ENCODE measurements at regions not wholly inside any gene's neighbourhood (a gene's known extent, or its start where the extent isn't known, plus 50 kb on each side); places are given as distances from the start of the nearest gene placed in this dataset.

DNA sequence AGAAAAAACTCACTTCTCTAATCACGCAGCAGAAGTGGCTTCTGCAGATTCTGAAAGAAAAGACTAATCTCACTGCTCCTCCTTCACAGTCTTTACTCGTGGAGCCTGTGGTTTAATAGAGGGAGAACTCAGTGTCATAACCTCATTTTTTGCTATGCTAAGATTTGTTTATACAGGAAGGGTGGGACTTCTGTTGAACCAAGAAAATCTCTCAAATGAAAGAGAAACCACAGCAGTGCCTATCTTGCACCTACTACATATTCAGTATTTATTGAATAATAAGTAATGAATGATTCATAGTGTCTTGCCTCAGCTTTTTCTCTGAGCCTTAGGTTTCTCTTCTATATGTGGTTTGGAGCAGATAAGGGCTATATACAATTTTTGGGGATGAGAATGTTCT lies 136.1 kb upstream of the DMAC1 start:
- peak; percentile 27 to 81 for DNase-seq

DNA sequence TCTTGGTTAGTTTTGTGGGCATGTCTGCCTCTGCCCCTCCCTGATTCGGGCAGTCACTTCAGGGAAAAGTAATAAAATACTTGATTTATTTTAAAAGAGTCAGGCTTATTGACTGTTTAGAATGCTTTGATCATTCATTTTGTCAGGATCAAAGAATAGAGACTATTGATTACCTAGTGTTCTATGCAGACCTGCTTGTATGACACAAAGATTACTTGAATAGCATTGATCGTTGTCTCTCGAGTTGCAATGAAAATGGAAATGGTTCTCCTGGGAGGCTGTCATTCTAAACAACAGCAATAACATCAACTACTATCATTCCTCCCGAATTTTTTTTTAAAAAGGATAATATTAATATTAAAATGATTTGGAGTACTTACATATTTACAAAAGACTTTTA lies 133.2 kb upstream of the DMAC1 start:
- no peak for DNase-seq

DNA sequence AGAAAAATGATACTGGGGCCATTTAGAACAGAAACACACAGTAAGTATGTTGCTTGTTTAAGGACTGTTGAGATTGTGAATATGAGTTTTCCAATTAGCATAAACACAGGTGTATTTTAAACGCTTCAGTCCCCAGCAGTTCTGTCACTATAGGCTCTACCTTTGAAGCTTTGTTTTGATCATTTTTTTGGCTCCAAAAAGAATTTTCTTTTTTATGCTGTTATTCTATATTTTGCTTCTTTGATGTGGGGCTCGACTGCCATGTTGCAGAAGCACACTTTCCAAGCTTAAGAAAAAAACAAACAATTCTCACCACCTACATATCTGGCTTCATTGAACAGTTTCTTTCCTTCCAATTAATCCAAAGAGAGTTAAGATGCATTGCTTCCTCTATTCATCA lies 131.0 kb upstream of the DMAC1 start:
- DNase-seq, result no peak

DNA sequence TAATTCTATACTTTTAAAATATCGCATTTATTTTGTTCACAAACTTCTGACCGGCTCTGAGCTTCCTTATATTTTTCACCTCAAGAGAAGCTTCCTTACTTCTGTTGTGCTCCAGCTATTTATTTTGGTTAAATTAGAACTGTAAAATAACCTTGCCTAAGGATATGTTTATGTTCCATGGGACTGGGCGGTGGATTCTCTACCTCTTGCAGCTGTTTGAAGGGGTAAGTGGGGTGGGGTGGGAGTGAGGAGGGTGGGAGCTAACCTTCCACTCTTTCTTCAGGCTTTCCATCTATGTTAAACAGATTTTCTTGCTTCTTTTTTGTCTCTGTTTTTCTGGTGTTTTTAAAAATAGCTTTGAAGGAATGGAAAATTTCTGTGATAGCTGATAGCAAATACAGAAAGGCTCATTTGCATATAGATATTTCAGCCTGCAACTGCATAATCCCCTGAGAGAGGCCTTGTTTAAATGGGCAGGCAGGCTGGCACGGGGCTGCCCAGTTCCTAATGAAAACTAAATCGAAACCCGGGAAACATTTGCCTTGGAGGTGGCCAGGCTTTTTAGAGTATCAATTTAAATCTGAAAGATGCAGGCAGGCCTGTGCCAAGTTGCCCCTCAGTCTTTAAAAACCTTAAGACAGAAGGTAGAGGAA lies 122.1 kb upstream of the DMAC1 start:
- no peak for DNase-seq

DNA sequence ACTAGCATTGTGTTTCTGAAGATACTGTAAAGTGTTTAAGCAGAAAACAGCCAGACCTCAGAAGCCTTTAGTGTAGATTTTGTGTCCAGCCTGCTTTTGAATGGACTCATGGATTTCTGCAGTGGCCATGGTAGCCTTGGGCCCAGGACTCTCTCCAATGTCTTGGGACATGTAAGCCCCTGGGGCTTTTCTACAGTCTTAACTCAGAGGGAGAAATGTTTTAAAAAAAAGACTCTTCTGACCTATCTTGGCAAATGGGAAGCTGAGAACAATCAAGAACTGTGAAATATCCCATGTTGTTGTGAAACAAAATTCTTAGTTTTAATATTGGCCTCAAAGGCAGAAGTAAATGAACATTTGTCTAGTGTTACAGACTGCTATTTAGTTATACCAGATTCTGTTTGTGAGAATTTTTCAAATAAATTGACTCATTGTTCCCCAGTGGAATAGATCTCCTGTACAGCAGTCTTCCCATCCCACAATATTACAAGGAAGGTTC lies 112.5 kb upstream of the DMAC1 start:
- no peak for DNase-seq

DNA sequence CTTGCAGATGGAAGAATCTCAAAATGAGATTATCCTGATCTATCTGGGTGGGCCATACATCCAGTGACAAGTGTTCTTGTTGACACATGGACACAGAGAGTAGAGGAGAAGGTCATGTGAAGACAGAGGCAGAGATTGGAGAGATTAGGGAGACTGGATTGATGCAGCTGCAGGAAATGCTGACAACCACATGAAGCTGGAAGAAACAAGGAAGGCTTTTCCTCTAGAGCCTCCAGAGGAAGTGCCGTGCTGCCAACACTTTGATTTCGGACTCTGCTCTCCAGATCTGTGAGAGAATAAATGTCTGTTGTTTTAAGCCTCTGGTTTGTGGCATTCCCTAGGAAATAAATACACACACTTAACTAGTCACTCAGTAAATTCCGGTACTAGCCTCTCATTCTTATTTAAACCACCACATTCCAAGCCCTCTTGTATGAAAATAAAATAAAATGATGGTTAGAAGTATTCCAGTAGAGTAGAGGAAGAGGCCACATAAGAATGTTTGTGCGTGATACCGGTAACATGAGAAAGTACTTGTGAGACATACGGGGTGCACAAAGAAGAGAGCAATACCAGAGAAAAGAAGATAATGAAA lies 110.9 kb upstream of the DMAC1 start:
- DNase-seq, result no peak

DNA sequence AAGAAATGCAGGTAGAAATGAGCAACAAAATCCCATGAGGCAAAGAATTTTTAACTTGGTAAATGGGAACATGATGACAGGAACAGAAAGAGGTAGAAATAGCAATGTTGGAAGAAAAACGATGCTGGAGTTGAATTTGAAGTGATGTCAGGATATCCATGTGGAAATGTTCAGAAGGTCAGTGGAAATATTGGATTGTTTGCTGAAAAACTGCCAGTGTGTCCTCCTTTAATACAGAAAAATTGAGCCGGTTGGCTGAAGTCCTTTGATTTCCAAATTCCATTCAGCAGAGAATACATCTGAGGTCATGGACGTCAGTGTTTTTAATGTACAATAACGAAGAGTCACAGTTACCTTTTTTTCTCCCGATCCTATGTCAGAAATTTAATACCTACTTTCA lies 110.0 kb upstream of the DMAC1 start:
- no peak for DNase-seq

DNA sequence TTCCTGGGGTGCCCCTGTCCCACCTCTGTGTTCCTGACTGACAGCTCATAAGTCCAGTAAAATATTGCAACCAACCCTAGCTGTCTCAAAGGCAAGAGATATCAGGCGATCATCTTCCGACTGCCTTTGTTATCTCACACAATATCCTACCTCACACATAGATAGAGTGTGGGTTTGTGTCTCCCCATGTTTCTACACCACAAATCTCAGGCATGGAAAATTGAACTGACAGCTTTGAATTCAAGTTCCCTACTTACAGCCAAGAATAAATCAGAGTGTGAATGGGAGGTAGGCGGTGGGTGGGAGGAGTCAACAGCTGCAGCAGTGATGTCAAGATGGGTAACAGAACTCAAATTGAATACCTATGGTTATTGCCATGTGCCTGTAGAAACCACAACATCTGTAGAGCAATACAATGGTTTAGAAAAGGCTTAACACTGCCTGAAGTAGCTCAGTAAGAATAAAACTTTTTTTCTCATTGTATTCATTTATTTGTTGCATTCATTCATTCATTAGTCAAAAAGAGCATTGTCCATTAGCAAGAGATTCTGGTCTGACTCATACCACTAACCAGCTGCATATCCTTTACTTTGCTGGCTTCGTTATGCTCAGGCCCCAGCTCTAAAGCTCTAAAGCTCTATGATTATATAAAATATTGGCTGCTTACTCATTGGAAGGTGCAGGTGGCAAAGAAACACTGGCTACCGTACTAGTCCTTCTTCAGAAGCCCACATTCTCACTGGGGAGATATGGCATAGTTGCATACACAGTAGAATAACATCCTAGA lies 108.2 kb upstream of the DMAC1 start:
- DNase-seq, result no peak

DNA sequence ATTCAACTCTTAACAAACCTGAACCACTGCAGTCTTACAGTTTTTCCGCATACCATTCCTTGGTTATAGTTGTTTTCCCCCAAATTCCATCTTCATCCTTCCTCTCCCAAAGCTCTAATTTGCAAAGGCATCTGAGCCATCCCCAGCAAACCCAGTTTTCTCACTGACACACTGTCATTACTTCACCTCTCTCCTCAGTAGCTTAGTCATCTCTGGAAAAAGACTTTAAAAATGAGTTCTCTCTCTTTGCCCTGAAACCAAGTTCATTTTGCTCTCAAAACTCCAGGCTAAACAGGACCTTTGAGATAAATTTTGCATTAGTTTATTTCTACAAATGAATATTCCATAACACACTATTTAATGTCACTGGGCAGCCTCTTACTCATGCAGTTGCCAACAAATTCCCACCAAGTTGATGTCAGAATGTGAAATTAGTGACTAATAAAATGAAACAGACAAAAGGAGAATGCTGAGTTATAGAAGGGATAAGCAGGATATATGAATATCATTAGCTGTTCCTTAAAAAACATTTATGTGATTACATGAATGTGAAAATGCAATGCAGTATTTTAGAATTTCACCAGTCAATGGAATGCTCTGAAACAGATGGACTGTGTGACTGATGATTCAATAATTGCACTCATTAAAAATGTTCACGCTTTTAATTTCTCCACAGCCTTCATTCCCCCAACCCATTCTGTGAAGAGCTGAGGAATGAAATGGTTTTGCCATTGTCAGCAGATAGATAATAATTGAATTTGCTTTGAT lies 107.4 kb upstream of the DMAC1 start:
- DNase-seq, result no peak

DNA sequence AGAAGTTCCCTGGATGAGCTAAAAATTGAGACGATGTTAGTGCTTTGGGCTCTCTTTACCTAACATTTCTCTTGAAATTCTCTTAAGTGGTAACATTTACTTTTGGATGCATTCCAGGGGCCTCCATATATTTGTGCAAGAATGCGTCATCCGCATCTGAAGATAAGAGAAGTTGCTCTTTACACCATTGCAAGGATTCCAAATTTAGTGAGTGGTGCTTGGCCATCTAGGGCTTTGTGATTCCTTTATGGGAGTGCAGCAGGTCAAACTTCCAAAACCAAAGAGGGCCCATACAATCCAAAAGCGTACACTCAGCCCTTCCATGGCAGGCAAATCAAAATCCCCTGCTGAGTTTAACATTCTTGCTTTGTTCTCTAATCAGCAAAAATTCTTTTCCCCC lies 102.0 kb upstream of the DMAC1 start:
- no peak for DNase-seq

DNA sequence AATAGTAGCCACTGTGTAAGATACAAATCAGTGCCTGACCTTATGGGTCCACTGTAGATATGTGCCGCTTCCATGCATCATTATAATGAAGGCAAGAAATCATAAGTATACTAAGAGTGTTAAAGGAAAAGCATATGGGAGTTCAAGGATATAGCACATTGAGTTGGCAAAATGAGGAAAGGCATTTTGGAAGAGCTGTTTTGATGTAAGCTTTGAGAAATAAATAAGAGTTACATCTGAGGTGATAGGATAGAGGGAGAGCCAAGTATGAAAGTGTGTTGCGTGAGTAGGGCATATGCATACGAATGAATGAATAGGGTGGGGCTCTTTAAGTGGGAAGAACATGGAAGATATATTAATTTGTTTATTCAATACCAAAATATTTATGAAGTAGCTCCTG lies 101.0 kb upstream of the DMAC1 start:
- DNase-seq, result no peak

DNA sequence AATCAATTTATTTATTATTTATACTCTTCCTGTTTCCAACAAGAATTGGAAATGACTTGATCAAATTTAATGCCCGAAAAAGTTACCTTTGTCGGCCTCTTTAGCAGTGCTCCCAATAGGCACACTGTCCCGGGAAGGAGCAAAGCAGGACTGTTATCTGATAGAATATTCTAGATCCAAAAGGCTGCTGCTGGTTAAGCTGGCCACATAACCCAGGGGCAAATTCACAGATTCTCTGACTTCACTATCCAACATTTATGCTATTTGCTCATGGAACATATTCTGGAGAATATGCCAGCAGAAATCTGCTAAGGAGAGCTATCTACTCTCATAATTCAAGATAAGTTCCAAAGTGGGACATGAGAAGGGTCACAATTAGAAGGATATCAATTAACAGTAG lies 100.2 kb upstream of the DMAC1 start:
- no peak for DNase-seq

DNA sequence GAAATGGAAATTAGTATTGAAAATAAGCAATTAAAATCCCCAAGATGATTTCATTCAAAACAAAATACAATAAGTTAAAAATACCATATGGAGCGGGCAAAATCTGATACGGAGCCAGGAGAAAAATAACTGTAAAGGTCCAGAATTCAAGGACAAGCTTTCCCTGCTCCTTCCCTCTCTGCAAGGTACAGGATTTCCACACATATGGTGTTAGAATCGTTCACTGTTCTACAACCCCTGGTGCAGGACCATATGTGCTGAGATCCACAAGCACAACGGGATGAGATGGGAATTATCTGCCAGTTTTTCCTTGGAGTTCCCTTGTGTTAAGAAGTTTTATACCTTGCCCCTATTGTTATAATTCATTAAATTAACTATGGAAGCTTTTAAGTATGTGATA lies 94.7 kb upstream of the DMAC1 start:
- DNase-seq, result no peak

DNA sequence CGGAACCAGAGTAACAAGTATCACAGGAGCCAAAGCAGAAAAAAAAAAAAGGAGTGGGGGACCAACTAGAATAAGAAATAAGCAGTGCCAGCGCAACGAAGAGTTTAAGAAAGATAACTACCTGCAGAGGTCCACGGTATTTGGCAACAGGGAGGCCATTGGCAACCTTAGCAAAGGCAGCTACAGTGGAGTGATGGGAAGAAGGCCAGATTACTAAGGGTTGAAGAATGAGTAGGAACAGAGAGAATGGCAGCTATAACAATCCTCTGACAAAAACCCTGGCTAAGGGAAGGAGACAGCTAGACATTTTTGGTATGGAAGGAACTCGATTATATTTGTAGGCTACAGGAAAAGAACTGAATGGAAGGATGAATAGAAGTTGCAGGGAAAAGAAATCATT lies 93.4 kb upstream of the DMAC1 start:
- no peak for DNase-seq

DNA sequence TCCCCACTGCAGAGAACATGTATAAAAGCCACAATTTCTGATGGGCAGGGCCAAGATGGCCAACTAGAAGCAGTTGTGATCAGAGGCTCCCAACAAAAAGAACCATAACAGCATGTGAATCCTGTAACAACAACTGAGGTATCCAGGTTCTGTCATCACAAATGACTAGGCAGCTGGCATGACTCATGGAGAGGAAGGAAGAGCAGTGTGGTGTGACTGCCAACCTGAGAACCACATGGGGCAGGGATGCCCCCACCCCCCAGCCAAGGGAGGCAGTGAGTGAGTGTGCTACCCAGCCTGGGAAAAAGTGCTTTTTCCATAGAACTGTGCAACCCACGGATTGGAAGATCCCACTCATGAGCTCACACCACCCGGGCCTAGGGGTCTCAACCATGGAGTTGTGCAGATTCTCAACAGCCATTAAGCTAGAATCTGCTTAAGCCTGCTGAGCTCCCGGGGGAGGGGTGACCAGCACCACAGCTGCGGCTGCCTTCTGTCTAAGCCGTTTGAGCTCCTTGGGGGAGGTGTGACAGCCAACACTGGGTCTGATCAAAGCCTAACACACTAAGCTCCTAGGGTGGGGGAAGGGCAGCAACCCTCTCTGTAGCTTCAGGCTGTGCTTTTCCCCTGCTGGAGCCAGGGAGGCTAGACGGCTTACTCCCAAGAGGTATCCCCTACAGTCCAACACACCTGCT lies 80.1 kb upstream of the DMAC1 start:
- DNase-seq, result peak; percentile 11 to 17

DNA sequence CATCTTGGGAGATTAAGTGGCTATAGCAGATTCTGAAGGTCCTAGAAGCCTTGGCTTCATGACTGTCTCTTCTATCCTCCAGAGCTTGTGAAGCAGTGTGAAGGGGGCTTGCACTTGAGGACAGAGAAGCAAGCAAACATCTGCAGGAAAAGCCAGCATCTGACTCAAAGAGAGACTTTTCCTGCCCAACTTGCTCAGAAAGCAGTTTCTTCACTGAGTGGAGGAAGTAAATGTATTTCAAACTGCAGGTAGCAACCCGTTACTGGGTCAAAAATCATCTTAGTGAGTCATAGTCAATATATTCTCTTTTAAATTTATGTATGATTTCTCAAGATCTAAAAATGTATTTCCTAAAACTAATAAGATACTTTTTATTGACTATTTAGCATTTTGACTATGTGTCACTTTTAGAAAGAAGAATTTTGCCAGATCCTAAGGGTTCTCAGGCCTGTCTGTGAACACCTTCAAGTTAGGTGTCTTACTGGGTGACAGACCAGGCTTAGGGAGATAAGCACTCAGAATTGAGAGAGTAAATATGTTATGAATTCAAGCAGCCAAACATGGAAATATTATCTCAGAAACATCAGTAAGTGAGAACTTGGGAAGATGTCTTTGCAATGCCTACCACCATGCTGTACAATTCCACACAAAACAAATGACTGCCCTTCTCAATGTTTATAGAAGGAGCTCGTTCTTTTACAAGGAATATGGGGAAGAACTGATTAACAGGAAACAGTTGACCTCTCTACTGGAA lies 72.6 kb upstream of the DMAC1 start:
- DNase-seq, result no peak

DNA sequence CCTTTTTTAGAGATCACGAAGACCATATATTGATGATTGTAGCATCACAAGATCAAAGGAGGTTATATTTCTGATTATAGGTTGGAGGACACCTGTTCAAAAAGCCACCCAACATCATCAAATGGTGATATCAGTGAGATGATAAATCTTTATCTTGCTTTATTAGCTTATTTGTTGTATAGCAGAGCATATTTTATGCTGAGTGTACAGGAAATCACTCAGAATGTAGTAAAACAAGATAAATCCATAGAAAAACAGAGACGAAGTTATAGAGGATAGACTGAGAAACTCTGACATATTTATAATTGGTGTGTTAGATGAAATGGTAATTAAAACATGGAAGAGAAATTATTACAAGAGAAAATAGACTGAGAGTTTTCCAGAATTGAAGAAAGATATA lies 69.8 kb upstream of the DMAC1 start:
- no peak for DNase-seq

DNA sequence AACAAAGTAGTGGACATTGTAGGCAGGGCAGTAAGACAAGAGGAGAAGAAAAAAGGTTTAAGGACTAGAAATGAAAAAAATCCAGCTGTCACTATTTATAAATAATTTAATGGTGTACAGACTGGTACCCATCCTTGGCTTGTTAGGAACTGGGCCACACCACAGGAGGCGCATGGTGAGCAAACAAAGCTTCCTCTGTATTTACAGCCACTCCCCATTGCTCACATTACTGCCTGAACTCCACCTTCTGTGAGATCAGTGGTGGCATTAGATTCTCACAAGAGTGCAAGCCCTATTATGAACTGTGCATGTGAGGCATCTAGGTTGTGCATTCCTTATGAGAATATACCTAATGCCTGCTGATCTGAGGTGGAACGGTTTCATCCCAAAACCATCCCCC lies 62.6 kb upstream of the DMAC1 start:
- no peak for DNase-seq

DNA sequence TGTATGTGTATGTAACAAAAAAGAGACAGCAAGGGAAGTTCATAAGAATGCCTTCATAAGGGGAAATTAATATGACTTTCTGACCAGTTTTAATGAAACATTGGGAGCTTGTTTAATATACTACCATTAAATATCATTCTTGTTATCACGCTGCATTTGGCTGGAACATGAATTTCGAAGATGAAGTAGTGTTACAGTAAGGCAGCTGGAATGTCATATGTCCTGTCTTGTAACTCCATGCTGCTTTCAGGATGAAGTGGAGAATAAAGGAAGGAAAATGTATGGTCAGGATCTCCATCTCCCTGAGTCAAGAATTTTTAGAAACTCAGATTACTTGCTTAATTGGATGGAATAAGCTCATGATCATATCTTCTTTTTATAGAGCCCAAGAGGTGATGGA lies 61.5 kb upstream of the DMAC1 start:
- DNase-seq, result no peak

DNA sequence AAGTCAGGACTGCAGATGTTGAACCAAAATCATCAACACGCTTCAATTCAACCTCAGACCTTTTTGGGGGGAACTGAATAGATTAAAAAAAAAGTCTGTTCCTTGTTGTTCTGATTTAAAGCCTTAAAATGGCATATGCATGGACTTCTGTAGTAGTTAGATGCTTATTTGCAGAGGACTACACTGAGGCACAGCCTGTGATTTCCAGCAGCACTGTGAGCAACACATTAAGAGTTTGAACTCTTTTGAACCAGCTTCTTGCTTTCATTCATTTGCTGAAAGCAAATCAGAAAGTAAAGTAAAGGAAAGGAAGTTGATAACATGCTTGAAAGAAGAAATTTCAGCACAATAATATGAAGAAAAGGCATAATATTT lies 60.7 kb upstream of the DMAC1 start:
- DNase-seq, result no peak

DNA sequence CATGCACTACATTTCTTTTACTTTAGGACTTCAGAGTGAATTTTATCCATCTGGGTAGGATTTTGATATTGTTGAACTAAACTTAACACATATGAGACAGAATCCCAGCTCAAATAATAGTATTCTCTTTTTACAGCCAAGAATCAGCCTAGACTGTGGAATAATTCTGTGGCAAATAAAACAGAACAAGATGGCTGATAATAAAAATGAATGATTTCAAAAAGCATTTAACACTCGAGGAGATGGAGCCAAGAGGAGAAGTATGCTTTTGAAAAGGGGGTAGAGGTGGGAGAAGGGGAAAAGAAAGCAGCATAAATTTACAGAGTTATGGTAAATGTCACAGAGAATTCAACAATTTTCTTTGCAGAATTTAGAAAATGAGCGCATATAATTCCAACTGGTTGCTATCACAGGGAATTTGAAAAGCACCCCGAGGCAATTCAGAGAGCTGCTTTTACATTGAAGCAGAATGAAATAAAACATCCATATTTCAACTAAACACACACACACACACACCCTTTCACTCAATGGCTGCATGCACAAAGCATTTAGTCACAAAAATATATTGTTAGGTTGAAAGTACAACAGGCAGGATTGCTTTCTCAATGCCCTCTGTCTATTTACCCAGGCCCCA lies 60.2 kb upstream of the DMAC1 start:
- no peak for DNase-seq

DNA sequence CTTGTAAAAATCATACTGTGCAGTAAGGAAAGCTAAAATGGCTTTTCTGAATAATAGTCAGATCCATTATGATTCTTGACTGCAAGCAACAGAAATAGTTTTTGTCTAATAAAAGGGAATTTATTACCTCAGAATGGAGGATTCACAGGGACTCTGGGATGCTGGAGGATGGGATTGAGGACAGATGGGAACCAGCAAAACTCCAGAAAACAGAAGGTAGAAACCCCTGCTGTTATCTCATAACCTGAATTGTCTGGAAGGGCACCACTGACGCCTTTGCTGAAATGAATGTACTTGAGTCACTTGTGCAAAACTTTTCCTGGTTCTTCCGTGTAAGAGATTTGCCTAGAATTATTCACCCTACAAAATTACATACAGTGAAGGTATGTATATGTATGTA lies 58.6 kb upstream of the DMAC1 start:
- no peak for DNase-seq

All from CD4-positive, alpha-beta T cell treated with Interleukin-4 for 1 hour (primary cell).